GM19238 (cell line): ENCODE measurements at regions not wholly inside any gene's neighbourhood (a gene's known extent, or its start where the extent isn't known, plus 50 kb on each side); places are given as distances from the start of the nearest gene placed in this dataset.
"Not testable (repeated sequence)": the region's sequence is repeated elsewhere in the genome, so short reads cannot be mapped to it uniquely, and the experiment has no call there.

Experiments
- DNase-seq: peaks from one replicate; pipeline ENCODE4 v3.0.0; 2011; ENCODE audit warnings: low spot score; ENCODE audit not compliant: insufficient read length

- no peak for DNase-seq
These were observed 50.8 kb upstream of the MAX start for GRCh38 chr14:65153101-65153500.

GRCh38 chr14:65156568-65157366 is 54.5 kb upstream of the MAX start:
- peak; percentile 49 for DNase-seq

GRCh38 chr14:65159281-65160062 is 57.2 kb upstream of the MAX start:
- DNase-seq, result peak; percentile 55

- no peak for DNase-seq
These were observed 57.8 kb upstream of the MAX start for GRCh38 chr14:65160091-65160490.

GRCh38 chr14:65162031-65162430 is 59.7 kb upstream of the MAX start:
- no peak for DNase-seq

- no peak for DNase-seq
These were observed 61.9 kb upstream of the MAX start for GRCh38 chr14:65164068-65164824.

GRCh38 chr14:65164825-65165135 is 62.5 kb upstream of the MAX start:
- DNase-seq, result no peak

GRCh38 chr14:65167072-65167645 is 64.8 kb upstream of the MAX start:
- DNase-seq, result no peak

GRCh38 chr14:65168840-65169239 is 66.5 kb upstream of the MAX start:
- DNase-seq, result no peak

GRCh38 chr14:65169351-65169750 is 67.0 kb upstream of the MAX start:
- DNase-seq, result no peak

GRCh38 chr14:65170318-65170717 is 68.0 kb upstream of the MAX start:
- DNase-seq, result no peak

- DNase-seq, result no peak
These were observed 68.6 kb upstream of the MAX start for GRCh38 chr14:65170768-65171507.

GRCh38 chr14:65173973-65174693 is 71.8 kb upstream of the MAX start:
- DNase-seq, result no peak

GRCh38 chr14:65174783-65175182 is 72.5 kb upstream of the MAX start:
- DNase-seq, result no peak

GRCh38 chr14:65177551-65177950 is 75.2 kb upstream of the MAX start:
- DNase-seq, result no peak

GRCh38 chr14:65179231-65179630 is 76.9 kb upstream of the MAX start:
- not testable (repeated sequence) for DNase-seq

GRCh38 chr14:65179918-65180724 is 77.8 kb upstream of the MAX start:
- peak; percentile 46 for DNase-seq

- DNase-seq, result no peak
These were observed 78.4 kb upstream of the MAX start for GRCh38 chr14:65180725-65181025.

- no peak for DNase-seq
These were observed 81.9 kb upstream of the MAX start for GRCh38 chr14:65184032-65184764.
